22Rv1 (cell line): ENCODE measurements at regions not wholly inside any gene's neighbourhood (a gene's known extent, or its start where the extent isn't known, plus 50 kb on each side); places are given as distances from the start of the nearest gene placed in this dataset.

Source experiments
- CTCF ChIP-seq: fragments of 450-650 bp; IDR thresholded peaks from 2 replicates; pipeline ENCODE4 v1.5.1; 2017; ENCODE audit warnings: mild to moderate bottlenecking
- ZFX ChIP-seq: fragments of 450-650 bp; IDR thresholded peaks from 2 replicates; pipeline ENCODE4 v1.6.1; 2017; ENCODE audit warnings: antibody characterized with exemption, borderline replicate concordance

- TF ChIP-seq CTCF (no peak), ZFX (no peak)
Observed at GRCh38 chr9:80518441-80518840, 946.7 kb downstream of the TLE4 start.
